Stomach (tissue), 4 donors: ENCODE measurements at regions not wholly inside any gene's neighbourhood (a gene's known extent, or its start where the extent isn't known, plus 50 kb on each side); places are given as distances from the start of the nearest gene placed in this dataset.
"Not testable (repeated sequence)": the region's sequence is repeated elsewhere in the genome, so short reads cannot be mapped to it uniquely, and the experiment has no call there.

Experiments used
- POLR2A ChIP-seq, 4 donors: fragments of 450-650 bp; IDR thresholded peaks; one replicate each; pipeline ENCODE4 v1.6.1; 2016; ENCODE audit warnings: antibody characterized with exemption in 4 of 4, control low read depth in 2 of 4, mild to moderate bottlenecking in 1 of 4, moderate library complexity in 1 of 4
- TF ChIP-seq, protein P1 (sequence below), 7 experiments: fragments of 450-650 bp in 4 of 7; fragments of 200-600 bp in 3 of 7; sonication (generic) in 3 of 7; IDR thresholded peaks; one replicate each; pipeline ENCODE4 v1.5.1; 2016 to 2019; ENCODE audit warnings: antibody characterized with exemption in 7 of 7, control low read depth in 2 of 7, mild to moderate bottlenecking in 1 of 7

- TF ChIP-seq, protein P1, sequence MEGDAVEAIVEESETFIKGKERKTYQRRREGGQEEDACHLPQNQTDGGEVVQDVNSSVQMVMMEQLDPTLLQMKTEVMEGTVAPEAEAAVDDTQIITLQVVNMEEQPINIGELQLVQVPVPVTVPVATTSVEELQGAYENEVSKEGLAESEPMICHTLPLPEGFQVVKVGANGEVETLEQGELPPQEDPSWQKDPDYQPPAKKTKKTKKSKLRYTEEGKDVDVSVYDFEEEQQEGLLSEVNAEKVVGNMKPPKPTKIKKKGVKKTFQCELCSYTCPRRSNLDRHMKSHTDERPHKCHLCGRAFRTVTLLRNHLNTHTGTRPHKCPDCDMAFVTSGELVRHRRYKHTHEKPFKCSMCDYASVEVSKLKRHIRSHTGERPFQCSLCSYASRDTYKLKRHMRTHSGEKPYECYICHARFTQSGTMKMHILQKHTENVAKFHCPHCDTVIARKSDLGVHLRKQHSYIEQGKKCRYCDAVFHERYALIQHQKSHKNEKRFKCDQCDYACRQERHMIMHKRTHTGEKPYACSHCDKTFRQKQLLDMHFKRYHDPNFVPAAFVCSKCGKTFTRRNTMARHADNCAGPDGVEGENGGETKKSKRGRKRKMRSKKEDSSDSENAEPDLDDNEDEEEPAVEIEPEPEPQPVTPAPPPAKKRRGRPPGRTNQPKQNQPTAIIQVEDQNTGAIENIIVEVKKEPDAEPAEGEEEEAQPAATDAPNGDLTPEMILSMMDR (IDR thresholded peaks at IDR 0.05): not testable (repeated sequence)
- not testable (repeated sequence) for TF ChIP-seq POLR2A (IDR thresholded peaks at IDR 0.05)
Measured at GRCh38 chr4:107332656-107333055, 296.5 kb upstream of the DKK2 start.
